Loucy (cell line): ENCODE measurements at regions not wholly inside any gene's neighbourhood (a gene's known extent, or its start where the extent isn't known, plus 50 kb on each side); places are given as distances from the start of the nearest gene placed in this dataset.

Experiments
- H2AFZ ChIP-seq: fragments of 200-600 bp; sonication (generic); 2 replicates; pipeline ENCODE4 v1.6.0; 2016; ENCODE audit warnings: antibody characterized with exemption, mild to moderate bottlenecking, low read length, moderate library complexity
- H3F3A ChIP-seq: fragments of 200-600 bp; 2 replicates; pipeline ENCODE4 v1.6.0; 2016; ENCODE audit warnings: antibody characterized with exemption, low read depth, mild to moderate bottlenecking
- H3K27me3 ChIP-seq: fragments of 200-600 bp; sonication (generic); 2 replicates; pipeline ENCODE4 v1.6.1; 2014; ENCODE audit warnings: low read length, mild to moderate bottlenecking; ENCODE audit not compliant: insufficient read depth, poor library complexity, severe bottlenecking
- H3K36me3 ChIP-seq: fragments of 200-600 bp; sonication (generic); 2 replicates; pipeline ENCODE4 v1.6.1; 2016; ENCODE audit warnings: low read length; ENCODE audit not compliant: insufficient read depth
- H3K4me1 ChIP-seq: fragments of 200-600 bp; sonication (generic); 2 replicates; pipeline ENCODE4 v1.5.1; 2014; ENCODE audit warnings: low read length, mild to moderate bottlenecking; ENCODE audit not compliant: insufficient read depth, poor library complexity, severe bottlenecking
- H3K4me2 ChIP-seq: fragments of 200-600 bp; sonication (generic); 2 replicates; pipeline ENCODE4 v1.6.0; 2014; ENCODE audit warnings: antibody characterized with exemption, low read length, low read depth, mild to moderate bottlenecking; ENCODE audit not compliant: poor library complexity, severe bottlenecking
- H3K4me3 ChIP-seq: fragments of 200-600 bp; sonication (generic); 2 replicates; pipeline ENCODE4 v1.5.1; 2014; ENCODE audit warnings: low read length, mild to moderate bottlenecking, mixed read lengths; ENCODE audit not compliant: poor library complexity, severe bottlenecking
- H3K79me2 ChIP-seq: fragments of 200-600 bp; sonication (generic); 2 replicates; pipeline ENCODE4 v1.6.1; 2014; ENCODE audit warnings: low read length; ENCODE audit not compliant: insufficient read depth
- H3K9ac ChIP-seq: fragments of 200-600 bp; sonication (generic); 2 replicates; pipeline ENCODE4 v1.6.0; 2014; ENCODE audit warnings: mild to moderate bottlenecking, low read depth, low read length, moderate library complexity; ENCODE audit not compliant: poor library complexity, severe bottlenecking
- H3K9me2 ChIP-seq: fragments of 200-600 bp; sonication (generic); replicated peaks from 2 replicates; pipeline ENCODE4 v1.6.1; 2016; ENCODE audit warnings: low read depth, low read length, mixed read lengths
- H3K9me3 ChIP-seq: fragments of 200-600 bp; sonication (generic); 2 replicates; pipeline ENCODE4 v1.6.1; 2014; ENCODE audit warnings: mild to moderate bottlenecking, antibody characterized with exemption, low read length, low read depth; ENCODE audit not compliant: insufficient read depth
- H4K20me1 ChIP-seq: fragments of 200-600 bp; sonication (generic); 2 replicates; pipeline ENCODE4 v1.6.0; 2014; ENCODE audit warnings: antibody characterized with exemption, low read length, mild to moderate bottlenecking; ENCODE audit not compliant: insufficient read depth, poor library complexity, severe bottlenecking
- CTCF ChIP-seq: fragments of 200-600 bp; sonication (generic); conservative IDR thresholded peaks from 2 replicates; pipeline ENCODE4 v1.5.1; 2014; ENCODE audit warnings: mild to moderate bottlenecking, antibody characterized with exemption, low read length
- EZH2phosphoT487 ChIP-seq: fragments of 200-600 bp; IDR thresholded peaks from 2 replicates; pipeline ENCODE4 v1.6.1; 2018; ENCODE audit warnings: antibody characterized with exemption, mild to moderate bottlenecking, moderate library complexity, borderline replicate concordance

- no peaks in the 10 kb centered on the region for H3K79me2 ChIP-seq
- H3K4me1 ChIP-seq: no peaks in the 10 kb centered on the region
- no peak overlapping the region for H2AFZ ChIP-seq
- no peaks in the 10 kb centered on the region for H3K36me3 ChIP-seq
- no peak overlapping the region for H3K9ac ChIP-seq
- H3K9me2 ChIP-seq: no peaks in the 10 kb centered on the region
- no peak overlapping the region for H3K4me2 ChIP-seq
- TF ChIP-seq CTCF (no peak), EZH2phosphoT487 (no peak)
- H3K4me3 ChIP-seq: no peak overlapping the region
- H3K9me3 ChIP-seq: no peaks in the 10 kb centered on the region
- no peaks in the 10 kb centered on the region for H3K27me3 ChIP-seq
- H4K20me1 ChIP-seq: no peaks in the 10 kb centered on the region
- no peaks in the 10 kb centered on the region for H3F3A ChIP-seq
These were observed 341.1 kb upstream of the RGMB start for GRCh38 chr5:98432378-98432777.

- Histone ChIP-seq H3K9me3 (no peaks in the 10 kb centered on the region), H4K20me1 (no peaks in the 10 kb centered on the region), H3K4me2 (no peak overlapping the region), H3K27me3 (no peaks in the 10 kb centered on the region), H3K9me2 (no peaks in the 10 kb centered on the region), H3K4me1 (no peaks in the 10 kb centered on the region), H3K36me3 (no peaks in the 10 kb centered on the region), H2AFZ (no peak overlapping the region), H3K9ac (no peak overlapping the region), H3K4me3 (no peak overlapping the region), H3F3A (no peaks in the 10 kb centered on the region), H3K79me2 (no peaks in the 10 kb centered on the region)
- TF ChIP-seq CTCF (no peak), EZH2phosphoT487 (no peak)
These were observed 340.4 kb upstream of the RGMB start for GRCh38 chr5:98433022-98433421.

GRCh38 chr5:98433673-98434072 is 339.8 kb upstream of the RGMB start:
- H2AFZ ChIP-seq: no peak overlapping the region
- H3K9ac ChIP-seq: no peak overlapping the region
- no peak overlapping the region for H3K4me3 ChIP-seq
- no peaks in the 10 kb centered on the region for H3K27me3 ChIP-seq
- H3K36me3 ChIP-seq: no peaks in the 10 kb centered on the region
- no peaks in the 10 kb centered on the region for H3K9me3 ChIP-seq
- no peak for TF ChIP-seq EZH2phosphoT487
- TF ChIP-seq CTCF: no peak
- no peaks in the 10 kb centered on the region for H3F3A ChIP-seq
- H3K79me2 ChIP-seq: no peaks in the 10 kb centered on the region
- H4K20me1 ChIP-seq: no peaks in the 10 kb centered on the region
- H3K4me2 ChIP-seq: no peak overlapping the region
- no peaks in the 10 kb centered on the region for H3K9me2 ChIP-seq
- no peaks in the 10 kb centered on the region for H3K4me1 ChIP-seq
